IPS-18a (cell line): ENCODE measurements at regions not wholly inside any gene's neighbourhood (a gene's known extent, or its start where the extent isn't known, plus 50 kb on each side); places are given as distances from the start of the nearest gene placed in this dataset.

Experiments
- H3K27ac ChIP-seq: one replicate; pipeline ENCODE4 v1.5.1; 2013; ENCODE audit warnings: low read length
- H3K27me3 ChIP-seq: one replicate; pipeline ENCODE4 v1.6.1; 2013; ENCODE audit warnings: mild to moderate bottlenecking, low read length; ENCODE audit not compliant: control insufficient read depth, insufficient read depth
- H3K36me3 ChIP-seq: one replicate; pipeline ENCODE4 v1.6.1; 2013; ENCODE audit warnings: low read depth, low read length; ENCODE audit not compliant: control insufficient read depth
- H3K4me1 ChIP-seq: one replicate; pipeline ENCODE4 v1.6.1; 2013; ENCODE audit warnings: low read depth, low read length; ENCODE audit not compliant: control insufficient read depth
- H3K4me3 ChIP-seq: one replicate; pipeline ENCODE4 v1.5.1; 2013; ENCODE audit warnings: low read length
- H3K9ac ChIP-seq: one replicate; pipeline ENCODE4 v1.6.1; 2013; ENCODE audit warnings: mild to moderate bottlenecking, low read length, moderate library complexity
- H3K9me3 ChIP-seq: one replicate; pipeline ENCODE4 v1.6.1; 2013; ENCODE audit warnings: low read depth, low read length; ENCODE audit not compliant: control insufficient read depth

DNA sequence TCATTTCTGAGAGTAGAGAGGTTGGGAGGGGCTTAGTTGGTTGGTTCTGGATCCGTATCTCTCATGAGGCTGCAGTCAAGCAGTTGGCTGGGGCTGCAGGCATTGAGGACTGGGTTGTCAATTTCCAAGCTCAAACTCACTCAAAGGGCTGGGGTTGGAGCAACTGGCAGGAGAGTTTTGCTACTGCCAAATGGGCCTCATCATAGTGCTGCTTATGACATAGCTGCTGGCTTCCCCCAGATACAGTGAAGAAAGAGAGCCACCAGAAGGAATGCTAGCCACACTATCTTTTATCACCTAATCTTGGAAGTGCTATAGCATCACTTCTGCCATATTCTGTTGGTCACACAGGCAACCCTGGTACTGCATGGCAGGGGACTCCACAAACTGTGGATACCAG, 363.5 kb upstream of the USP24 start:
- Histone ChIP-seq H3K27ac (no peak overlapping the region), H3K27me3 (no peaks in the 10 kb centered on the region), H3K9ac (no peak overlapping the region), H3K9me3 (no peaks in the 10 kb centered on the region), H3K4me3 (no peak overlapping the region), H3K36me3 (no peaks in the 10 kb centered on the region), H3K4me1 (peaks cover 4% of the 10 kb centered on the region)

DNA sequence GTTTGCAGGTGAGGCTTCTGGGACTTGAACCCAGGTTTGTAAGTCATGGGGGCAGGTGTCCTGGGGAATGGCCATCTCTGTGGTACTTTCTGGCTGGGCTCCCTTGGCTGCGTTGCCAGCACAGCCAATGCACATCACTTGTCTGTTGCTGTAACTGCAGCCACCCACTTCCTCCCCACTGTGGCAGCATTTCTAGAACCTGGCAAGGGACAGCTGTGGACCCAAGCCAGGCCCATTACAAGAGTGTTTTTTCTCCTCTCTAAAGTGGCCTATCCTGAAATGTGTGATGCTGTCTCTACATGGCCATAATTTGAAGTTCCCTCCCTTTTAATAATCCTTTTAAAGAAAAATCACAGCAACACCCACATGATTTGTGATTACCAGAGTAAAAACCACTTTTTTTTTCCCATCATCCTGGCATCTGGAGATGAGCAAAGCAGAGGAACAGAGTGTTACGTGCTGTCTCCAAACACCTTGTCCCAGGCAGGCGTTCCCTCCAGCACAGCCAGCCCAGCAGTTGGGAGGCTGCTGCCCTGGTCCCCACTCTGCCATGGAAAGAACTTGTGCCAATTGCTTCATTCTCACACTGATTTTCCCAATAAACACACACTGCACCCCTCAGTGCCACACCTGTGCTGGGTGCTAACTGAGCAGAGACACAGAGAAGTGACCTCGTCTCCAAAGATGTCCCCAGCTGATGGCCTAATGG, 360.6 kb upstream of the USP24 start:
- H3K9ac ChIP-seq = no peak overlapping the region
- no peak overlapping the region for H3K27ac ChIP-seq
- peaks cover 4% of the 10 kb centered on the region for H3K4me1 ChIP-seq
- H3K27me3 ChIP-seq = no peaks in the 10 kb centered on the region
- H3K9me3 ChIP-seq = no peaks in the 10 kb centered on the region
- no peaks in the 10 kb centered on the region for H3K36me3 ChIP-seq
- no peak overlapping the region for H3K4me3 ChIP-seq

DNA sequence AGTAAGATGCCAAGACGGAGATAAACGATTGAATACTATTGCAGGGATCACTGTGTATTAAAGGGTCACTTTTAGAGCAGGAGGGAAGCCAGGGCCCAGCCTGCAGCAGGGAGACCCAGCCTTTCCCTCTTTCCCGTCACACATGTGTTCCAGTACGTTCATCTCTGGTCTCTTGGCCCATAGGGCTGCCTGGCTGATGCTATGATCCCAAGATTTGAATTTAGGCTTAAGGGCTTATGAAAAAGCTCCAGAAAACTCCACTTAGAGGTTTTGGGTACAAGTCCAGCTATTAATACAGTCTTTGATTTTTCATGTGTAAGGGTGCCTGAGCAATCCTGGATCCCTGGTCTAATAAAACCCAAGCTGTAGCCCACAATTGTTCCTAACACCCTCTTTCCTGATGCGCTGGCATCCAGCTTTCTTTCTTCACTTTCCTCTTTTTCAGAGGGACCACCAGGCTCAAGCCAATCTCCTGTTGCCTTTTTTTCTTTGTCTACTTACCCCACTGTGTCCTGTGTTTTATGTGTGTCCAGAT, 359.6 kb upstream of the USP24 start:
- Histone ChIP-seq H3K36me3 (no peaks in the 10 kb centered on the region), H3K27me3 (no peaks in the 10 kb centered on the region), H3K27ac (no peak overlapping the region), H3K4me3 (no peak overlapping the region), H3K9me3 (no peaks in the 10 kb centered on the region), H3K4me1 (peaks cover 4% of the 10 kb centered on the region), H3K9ac (no peak overlapping the region)

- Histone ChIP-seq H3K9ac (no peak overlapping the region), H3K27me3 (no peaks in the 10 kb centered on the region), H3K27ac (no peak overlapping the region), H3K36me3 (no peaks in the 10 kb centered on the region), H3K4me3 (no peak overlapping the region), H3K4me1 (peaks cover 4% of the 10 kb centered on the region), H3K9me3 (peaks cover under 1% of the 10 kb centered on the region)
Observed at GRCh38 chr1:55572878-55573734, 357.9 kb upstream of the USP24 start.

- H3K9me3 ChIP-seq = peaks cover 5% of the 10 kb centered on the region
- peaks cover under 1% of the 10 kb centered on the region for H3K4me1 ChIP-seq
- H3K4me3 ChIP-seq = no peak overlapping the region
- no peak overlapping the region for H3K27ac ChIP-seq
- H3K36me3 ChIP-seq = no peaks in the 10 kb centered on the region
- H3K27me3 ChIP-seq = no peaks in the 10 kb centered on the region
- no peak overlapping the region for H3K9ac ChIP-seq
Observed at GRCh38 chr1:55571767-55572166, 356.6 kb upstream of the USP24 start.

GRCh38 chr1:55569417-55569816, 354.3 kb upstream of the USP24 start:
- Histone ChIP-seq H3K9me3 (peaks cover 5% of the 10 kb centered on the region), H3K27ac (no peak overlapping the region), H3K9ac (no peak overlapping the region), H3K36me3 (no peaks in the 10 kb centered on the region), H3K27me3 (no peaks in the 10 kb centered on the region), H3K4me1 (no peaks in the 10 kb centered on the region), H3K4me3 (no peak overlapping the region)

DNA sequence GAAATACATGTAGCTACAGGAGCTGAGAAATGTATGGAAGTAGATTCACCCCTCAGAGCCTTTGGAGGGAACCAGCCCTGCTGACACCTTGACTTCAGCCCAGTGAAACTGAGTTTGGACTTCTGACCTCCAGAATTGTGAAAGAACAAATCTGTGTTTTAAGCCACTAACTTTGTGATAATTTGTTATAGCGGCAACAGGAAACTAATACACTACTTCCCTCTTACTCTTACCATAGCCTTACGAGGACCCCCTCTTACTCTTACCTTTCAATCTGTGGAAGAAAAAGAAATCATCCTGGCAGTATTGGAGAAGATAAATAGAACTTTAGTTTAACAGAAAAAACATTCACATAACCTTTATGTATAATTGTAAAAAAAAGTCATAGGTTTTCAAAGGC, 353.6 kb upstream of the USP24 start:
- H3K27me3 ChIP-seq = no peaks in the 10 kb centered on the region
- no peak overlapping the region for H3K4me3 ChIP-seq
- H3K36me3 ChIP-seq = no peaks in the 10 kb centered on the region
- H3K4me1 ChIP-seq = no peaks in the 10 kb centered on the region
- no peak overlapping the region for H3K27ac ChIP-seq
- peaks cover 5% of the 10 kb centered on the region for H3K9me3 ChIP-seq
- no peak overlapping the region for H3K9ac ChIP-seq

- Histone ChIP-seq H3K4me3 (no peak overlapping the region), H3K27ac (no peak overlapping the region)
Observed at GRCh38 chr1:55560266-55560665, 345.1 kb upstream of the USP24 start.

DNA sequence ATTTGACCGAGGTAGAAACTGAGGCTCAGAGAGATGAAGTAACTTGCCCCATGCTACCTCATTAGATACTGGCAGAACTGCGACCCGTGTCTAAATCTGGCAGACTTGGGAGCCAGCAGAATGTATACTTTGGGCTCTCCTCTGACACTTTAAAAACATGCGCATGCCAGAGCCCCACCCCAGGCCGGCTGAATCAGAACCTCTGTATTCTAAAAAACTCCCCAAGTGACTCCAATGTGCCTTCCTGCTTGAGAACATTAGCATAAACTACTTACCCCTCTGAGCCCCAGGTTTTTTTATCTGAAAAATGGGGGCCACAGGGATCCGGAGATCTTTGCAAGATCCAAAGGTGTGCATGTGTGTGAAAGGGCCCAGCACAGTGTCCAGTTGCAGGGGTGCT, 344.7 kb upstream of the USP24 start:
- no peak overlapping the region for H3K9ac ChIP-seq
- H3K27ac ChIP-seq = no peak overlapping the region
- no peak overlapping the region for H3K4me3 ChIP-seq
- no peaks in the 10 kb centered on the region for H3K36me3 ChIP-seq
- H3K4me1 ChIP-seq = no peaks in the 10 kb centered on the region
- H3K9me3 ChIP-seq = no peaks in the 10 kb centered on the region
- no peaks in the 10 kb centered on the region for H3K27me3 ChIP-seq

More at GRCh38 chr1:55560266-55560665, 345.1 kb upstream of the USP24 start:
- H3K4me1 ChIP-seq = no peaks in the 10 kb centered on the region
- no peak overlapping the region for H3K9ac ChIP-seq
- H3K27me3 ChIP-seq = no peaks in the 10 kb centered on the region
- no peaks in the 10 kb centered on the region for H3K9me3 ChIP-seq
- H3K36me3 ChIP-seq = no peaks in the 10 kb centered on the region

DNA sequence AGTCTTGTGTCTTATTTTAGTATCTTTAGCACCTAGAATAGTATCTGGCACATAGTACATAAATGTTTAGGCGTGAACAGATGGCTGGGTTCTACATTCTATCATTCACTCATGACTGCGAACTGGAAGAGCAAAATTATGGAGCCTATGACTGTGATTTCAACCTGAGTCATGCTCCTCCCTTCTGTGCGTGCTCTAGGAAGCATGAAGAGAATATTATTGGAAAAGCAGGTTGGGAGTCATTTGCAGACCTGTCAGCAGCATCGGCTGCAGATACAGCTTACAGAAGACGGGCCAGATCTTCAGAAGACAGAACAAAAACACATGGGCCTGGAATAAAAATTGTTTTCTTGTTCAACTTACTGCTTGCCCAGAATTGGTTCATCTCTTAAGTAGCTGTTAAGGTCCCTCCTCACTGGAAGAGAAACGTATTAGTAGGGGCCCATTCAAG, 344.0 kb upstream of the USP24 start:
- Histone ChIP-seq H3K27me3 (no peaks in the 10 kb centered on the region), H3K9me3 (no peaks in the 10 kb centered on the region), H3K36me3 (no peaks in the 10 kb centered on the region), H3K9ac (no peak overlapping the region), H3K4me1 (no peaks in the 10 kb centered on the region), H3K27ac (no peak overlapping the region), H3K4me3 (no peak overlapping the region)

DNA sequence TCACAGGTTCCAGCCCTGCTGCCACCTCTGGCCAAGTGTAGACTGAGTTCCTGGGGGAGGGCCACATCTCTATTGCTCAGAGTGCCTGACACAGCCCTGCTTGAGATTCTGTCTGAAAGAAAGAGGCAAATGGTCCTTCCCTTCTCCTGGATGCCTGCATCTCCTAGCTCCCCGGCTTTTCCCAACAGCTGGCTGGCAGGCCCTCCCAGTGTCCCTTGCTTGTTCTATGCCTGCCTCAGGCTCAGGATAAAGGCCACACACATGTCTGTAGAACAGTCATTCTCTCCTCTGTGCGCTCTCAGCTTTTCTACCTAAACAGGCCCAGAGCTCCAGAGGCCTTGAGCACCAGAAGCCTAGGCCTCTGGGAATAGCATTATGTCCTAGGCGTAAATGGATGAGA, 343.4 kb upstream of the USP24 start:
- no peak overlapping the region for H3K9ac ChIP-seq
- no peaks in the 10 kb centered on the region for H3K27me3 ChIP-seq
- no peak overlapping the region for H3K27ac ChIP-seq

More for the DNA sequence above, 343.4 kb upstream of the USP24 start:
- Histone ChIP-seq H3K36me3 (no peaks in the 10 kb centered on the region), H3K4me1 (no peaks in the 10 kb centered on the region), H3K4me3 (no peak overlapping the region), H3K9me3 (no peaks in the 10 kb centered on the region)
